ENCODE measurements at regions not wholly inside any gene's neighbourhood (a gene's known extent, or its start where the extent isn't known, plus 50 kb on each side); places are given as distances from the start of the nearest gene placed in this dataset.
"Not testable (repeated sequence)": the region's sequence is repeated elsewhere in the genome, so short reads cannot be mapped to it uniquely, and the experiment has no call there.

- no peak for DNase-seq
Measured at GRCh38 chrX:42290608-42291007, 367.3 kb upstream of the CASK start.

- no peak for DNase-seq
Measured at GRCh38 chrX:42289492-42290385, 366.4 kb upstream of the CASK start.

- not testable (repeated sequence) for DNase-seq
Measured at GRCh38 chrX:42285681-42286080, 362.3 kb upstream of the CASK start.

- no peak for DNase-seq
Measured at GRCh38 chrX:42276982-42277690, 353.8 kb upstream of the CASK start.

GRCh38 chrX:42274151-42274550 is 350.8 kb upstream of the CASK start:
- DNase-seq: no peak

- no peak for DNase-seq
Measured at GRCh38 chrX:42273387-42273786, 350.0 kb upstream of the CASK start.

GRCh38 chrX:42269186-42269585 is 345.8 kb upstream of the CASK start:
- DNase-seq: no peak

- no peak for DNase-seq
Measured at GRCh38 chrX:42260854-42261253, 337.5 kb upstream of the CASK start.

GRCh38 chrX:42248226-42248625 is 324.9 kb upstream of the CASK start:
- no peak for DNase-seq

GRCh38 chrX:42247241-42247640 is 323.9 kb upstream of the CASK start:
- DNase-seq: no peak

GRCh38 chrX:42246814-42247213 is 323.5 kb upstream of the CASK start:
- DNase-seq: no peak

GRCh38 chrX:42242004-42242403 is 318.6 kb upstream of the CASK start:
- no peak for DNase-seq

- DNase-seq: no peak
Measured at GRCh38 chrX:42241421-42241820, 318.1 kb upstream of the CASK start.

- no peak for DNase-seq
Measured at GRCh38 chrX:42237956-42238355, 314.6 kb upstream of the CASK start.

- DNase-seq: no peak
Measured at GRCh38 chrX:42229533-42229932, 306.2 kb upstream of the CASK start.

GRCh38 chrX:42220666-42221065 is 297.3 kb upstream of the CASK start:
- no peak for DNase-seq

- peak; percentile 78 for DNase-seq
Measured at GRCh38 chrX:42220083-42220482, 296.7 kb upstream of the CASK start.

GRCh38 chrX:42219231-42219630 is 295.9 kb upstream of the CASK start:
- DNase-seq: no peak

GRCh38 chrX:42195506-42195905 is 272.2 kb upstream of the CASK start:
- no peak for DNase-seq

- no peak for DNase-seq
Measured at GRCh38 chrX:42189576-42189975, 266.2 kb upstream of the CASK start.

GRCh38 chrX:42188730-42189129 is 265.4 kb upstream of the CASK start:
- no peak for DNase-seq

GRCh38 chrX:42176789-42177188 is 253.4 kb upstream of the CASK start:
- DNase-seq: peak; percentile 3

- no peak for DNase-seq
Measured at GRCh38 chrX:42175843-42176242, 252.5 kb upstream of the CASK start.

- DNase-seq: not testable (repeated sequence)
Measured at GRCh38 chrX:42157923-42158322, 234.6 kb upstream of the CASK start.

Data from NCI-H146 (cell line).